ENCODE measurements at regions not wholly inside any gene's neighbourhood (a gene's known extent, or its start where the extent isn't known, plus 50 kb on each side); places are given as distances from the start of the nearest gene placed in this dataset.

DNA sequence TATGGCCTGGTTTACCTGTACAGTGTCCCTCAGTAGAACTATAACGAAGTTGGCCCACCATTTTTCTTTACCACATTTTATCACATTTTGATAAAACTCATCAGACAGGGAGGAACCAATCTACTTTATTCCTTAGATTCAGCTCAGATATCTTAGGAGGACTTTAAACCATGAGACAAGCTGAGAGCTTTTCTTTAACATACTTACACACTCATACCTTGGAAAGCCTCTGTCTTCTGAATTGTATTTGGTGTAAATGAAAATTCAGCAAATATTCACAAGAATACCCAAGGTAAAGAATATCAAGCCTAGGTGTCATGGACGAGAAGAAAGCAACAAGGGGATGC is 313.2 kb downstream of the ENC1 start (continued):
- TF ChIP-seq, protein P1, sequence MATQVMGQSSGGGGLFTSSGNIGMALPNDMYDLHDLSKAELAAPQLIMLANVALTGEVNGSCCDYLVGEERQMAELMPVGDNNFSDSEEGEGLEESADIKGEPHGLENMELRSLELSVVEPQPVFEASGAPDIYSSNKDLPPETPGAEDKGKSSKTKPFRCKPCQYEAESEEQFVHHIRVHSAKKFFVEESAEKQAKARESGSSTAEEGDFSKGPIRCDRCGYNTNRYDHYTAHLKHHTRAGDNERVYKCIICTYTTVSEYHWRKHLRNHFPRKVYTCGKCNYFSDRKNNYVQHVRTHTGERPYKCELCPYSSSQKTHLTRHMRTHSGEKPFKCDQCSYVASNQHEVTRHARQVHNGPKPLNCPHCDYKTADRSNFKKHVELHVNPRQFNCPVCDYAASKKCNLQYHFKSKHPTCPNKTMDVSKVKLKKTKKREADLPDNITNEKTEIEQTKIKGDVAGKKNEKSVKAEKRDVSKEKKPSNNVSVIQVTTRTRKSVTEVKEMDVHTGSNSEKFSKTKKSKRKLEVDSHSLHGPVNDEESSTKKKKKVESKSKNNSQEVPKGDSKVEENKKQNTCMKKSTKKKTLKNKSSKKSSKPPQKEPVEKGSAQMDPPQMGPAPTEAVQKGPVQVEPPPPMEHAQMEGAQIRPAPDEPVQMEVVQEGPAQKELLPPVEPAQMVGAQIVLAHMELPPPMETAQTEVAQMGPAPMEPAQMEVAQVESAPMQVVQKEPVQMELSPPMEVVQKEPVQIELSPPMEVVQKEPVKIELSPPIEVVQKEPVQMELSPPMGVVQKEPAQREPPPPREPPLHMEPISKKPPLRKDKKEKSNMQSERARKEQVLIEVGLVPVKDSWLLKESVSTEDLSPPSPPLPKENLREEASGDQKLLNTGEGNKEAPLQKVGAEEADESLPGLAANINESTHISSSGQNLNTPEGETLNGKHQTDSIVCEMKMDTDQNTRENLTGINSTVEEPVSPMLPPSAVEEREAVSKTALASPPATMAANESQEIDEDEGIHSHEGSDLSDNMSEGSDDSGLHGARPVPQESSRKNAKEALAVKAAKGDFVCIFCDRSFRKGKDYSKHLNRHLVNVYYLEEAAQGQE (IDR thresholded peaks at IDR 0.05; ENCODE audit: unreplicated experiment), result no peak

DNA sequence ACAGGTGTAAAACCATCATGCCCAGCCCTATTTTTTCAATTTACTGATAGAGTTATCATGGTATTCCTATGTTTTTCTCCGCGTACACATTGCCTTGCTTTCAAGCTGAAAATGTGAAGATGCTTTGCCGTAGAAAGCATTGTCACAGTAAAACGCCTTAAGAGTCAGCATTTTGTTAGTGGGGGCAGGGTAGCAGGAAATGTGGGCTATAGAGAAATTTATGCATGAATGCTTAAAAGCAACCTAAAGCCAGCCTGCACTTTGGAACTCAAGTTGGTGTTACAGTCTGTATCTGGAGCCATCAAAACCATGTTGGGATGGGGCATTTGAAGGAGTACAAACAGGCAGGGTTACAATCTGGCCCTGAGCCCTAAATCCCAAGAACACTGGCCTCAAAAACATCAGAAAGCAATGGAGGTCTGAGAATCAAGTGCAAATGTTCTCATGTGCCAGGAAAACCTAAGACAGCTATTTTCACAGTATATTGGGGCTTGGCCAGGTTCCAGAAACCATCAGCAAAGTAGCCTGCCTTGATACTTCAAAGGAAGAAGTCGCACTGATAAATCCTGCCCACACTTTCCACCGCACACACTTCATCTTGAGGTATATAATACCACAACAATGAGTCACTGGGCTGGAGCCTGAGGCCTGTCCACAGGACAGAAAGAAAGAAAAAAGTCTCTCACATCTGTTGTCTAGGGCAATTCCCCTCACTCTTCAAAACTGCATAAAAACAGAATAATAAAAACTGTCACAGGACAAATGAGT is 313.8 kb downstream of the ENC1 start:
- DNase-seq (ENCODE audit: low spot score) (no peak), ATAC-seq (no peak)
- 0 out of 2 replicates have a peak overlapping the region, but pooled peaks have one; percentile 45 for H2AFZ ChIP-seq
- Mint-ChIP-seq H3K36me3 (ENCODE audit: low read depth) (no peaks in the 10 kb centered on the region), H3K4me3 (no peak overlapping the region), H3K9me3 (no peaks in the 10 kb centered on the region), H3K27ac (no peak overlapping the region), H3K4me1 (peaks cover 8% of the 10 kb centered on the region; the same call in 2 of the 3 replicates), H3K27me3 (ENCODE audit: insufficient read depth, low read depth, poor library complexity) (peaks cover 5% of the 10 kb centered on the region)
- H3K36me3 ChIP-seq (ENCODE audit: insufficient read depth), result no peaks in the 10 kb centered on the region
- H3K9me2 ChIP-seq (ENCODE audit: insufficient read depth), result 0 out of 2 replicates have a peak, but pooled peaks cover 8% of the 10 kb centered on the region
- no peak overlapping the region for H3K27ac ChIP-seq (ENCODE audit: low read depth)
- no peaks in the 10 kb centered on the region for H3F3A ChIP-seq (replicated peaks; ENCODE audit: low read depth)
- H4K20me1 ChIP-seq (replicated peaks; ENCODE audit: insufficient read depth), result no peaks in the 10 kb centered on the region
- H3K79me2 ChIP-seq (replicated peaks; ENCODE audit: insufficient read depth), result no peaks in the 10 kb centered on the region
- H3K4me3 ChIP-seq, result no peak overlapping the region
- no peaks in the 10 kb centered on the region for H3K4me1 ChIP-seq (ENCODE audit: insufficient read depth)
- no peak for TF ChIP-seq NANOG (IDR thresholded peaks at IDR 0.05; ENCODE audit: borderline replicate concordance)
- TF ChIP-seq, protein P2, sequence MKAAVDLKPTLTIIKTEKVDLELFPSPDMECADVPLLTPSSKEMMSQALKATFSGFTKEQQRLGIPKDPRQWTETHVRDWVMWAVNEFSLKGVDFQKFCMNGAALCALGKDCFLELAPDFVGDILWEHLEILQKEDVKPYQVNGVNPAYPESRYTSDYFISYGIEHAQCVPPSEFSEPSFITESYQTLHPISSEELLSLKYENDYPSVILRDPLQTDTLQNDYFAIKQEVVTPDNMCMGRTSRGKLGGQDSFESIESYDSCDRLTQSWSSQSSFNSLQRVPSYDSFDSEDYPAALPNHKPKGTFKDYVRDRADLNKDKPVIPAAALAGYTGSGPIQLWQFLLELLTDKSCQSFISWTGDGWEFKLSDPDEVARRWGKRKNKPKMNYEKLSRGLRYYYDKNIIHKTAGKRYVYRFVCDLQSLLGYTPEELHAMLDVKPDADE (IDR thresholded peaks at IDR 0.05), result no peak
- TF ChIP-seq, protein P3, sequence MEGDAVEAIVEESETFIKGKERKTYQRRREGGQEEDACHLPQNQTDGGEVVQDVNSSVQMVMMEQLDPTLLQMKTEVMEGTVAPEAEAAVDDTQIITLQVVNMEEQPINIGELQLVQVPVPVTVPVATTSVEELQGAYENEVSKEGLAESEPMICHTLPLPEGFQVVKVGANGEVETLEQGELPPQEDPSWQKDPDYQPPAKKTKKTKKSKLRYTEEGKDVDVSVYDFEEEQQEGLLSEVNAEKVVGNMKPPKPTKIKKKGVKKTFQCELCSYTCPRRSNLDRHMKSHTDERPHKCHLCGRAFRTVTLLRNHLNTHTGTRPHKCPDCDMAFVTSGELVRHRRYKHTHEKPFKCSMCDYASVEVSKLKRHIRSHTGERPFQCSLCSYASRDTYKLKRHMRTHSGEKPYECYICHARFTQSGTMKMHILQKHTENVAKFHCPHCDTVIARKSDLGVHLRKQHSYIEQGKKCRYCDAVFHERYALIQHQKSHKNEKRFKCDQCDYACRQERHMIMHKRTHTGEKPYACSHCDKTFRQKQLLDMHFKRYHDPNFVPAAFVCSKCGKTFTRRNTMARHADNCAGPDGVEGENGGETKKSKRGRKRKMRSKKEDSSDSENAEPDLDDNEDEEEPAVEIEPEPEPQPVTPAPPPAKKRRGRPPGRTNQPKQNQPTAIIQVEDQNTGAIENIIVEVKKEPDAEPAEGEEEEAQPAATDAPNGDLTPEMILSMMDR (conservative IDR thresholded peaks at IDR 0.05; ENCODE audit: low read depth in 2 of 2), result no peak
- TF ChIP-seq STAT1 (IDR thresholded peaks at IDR 0.05; ENCODE audit: unreplicated experiment), result no peak
- no peak for TF ChIP-seq POLR2AphosphoS5 (IDR thresholded peaks at IDR 0.05; ENCODE audit: low read depth)
- TF ChIP-seq, protein P4, sequence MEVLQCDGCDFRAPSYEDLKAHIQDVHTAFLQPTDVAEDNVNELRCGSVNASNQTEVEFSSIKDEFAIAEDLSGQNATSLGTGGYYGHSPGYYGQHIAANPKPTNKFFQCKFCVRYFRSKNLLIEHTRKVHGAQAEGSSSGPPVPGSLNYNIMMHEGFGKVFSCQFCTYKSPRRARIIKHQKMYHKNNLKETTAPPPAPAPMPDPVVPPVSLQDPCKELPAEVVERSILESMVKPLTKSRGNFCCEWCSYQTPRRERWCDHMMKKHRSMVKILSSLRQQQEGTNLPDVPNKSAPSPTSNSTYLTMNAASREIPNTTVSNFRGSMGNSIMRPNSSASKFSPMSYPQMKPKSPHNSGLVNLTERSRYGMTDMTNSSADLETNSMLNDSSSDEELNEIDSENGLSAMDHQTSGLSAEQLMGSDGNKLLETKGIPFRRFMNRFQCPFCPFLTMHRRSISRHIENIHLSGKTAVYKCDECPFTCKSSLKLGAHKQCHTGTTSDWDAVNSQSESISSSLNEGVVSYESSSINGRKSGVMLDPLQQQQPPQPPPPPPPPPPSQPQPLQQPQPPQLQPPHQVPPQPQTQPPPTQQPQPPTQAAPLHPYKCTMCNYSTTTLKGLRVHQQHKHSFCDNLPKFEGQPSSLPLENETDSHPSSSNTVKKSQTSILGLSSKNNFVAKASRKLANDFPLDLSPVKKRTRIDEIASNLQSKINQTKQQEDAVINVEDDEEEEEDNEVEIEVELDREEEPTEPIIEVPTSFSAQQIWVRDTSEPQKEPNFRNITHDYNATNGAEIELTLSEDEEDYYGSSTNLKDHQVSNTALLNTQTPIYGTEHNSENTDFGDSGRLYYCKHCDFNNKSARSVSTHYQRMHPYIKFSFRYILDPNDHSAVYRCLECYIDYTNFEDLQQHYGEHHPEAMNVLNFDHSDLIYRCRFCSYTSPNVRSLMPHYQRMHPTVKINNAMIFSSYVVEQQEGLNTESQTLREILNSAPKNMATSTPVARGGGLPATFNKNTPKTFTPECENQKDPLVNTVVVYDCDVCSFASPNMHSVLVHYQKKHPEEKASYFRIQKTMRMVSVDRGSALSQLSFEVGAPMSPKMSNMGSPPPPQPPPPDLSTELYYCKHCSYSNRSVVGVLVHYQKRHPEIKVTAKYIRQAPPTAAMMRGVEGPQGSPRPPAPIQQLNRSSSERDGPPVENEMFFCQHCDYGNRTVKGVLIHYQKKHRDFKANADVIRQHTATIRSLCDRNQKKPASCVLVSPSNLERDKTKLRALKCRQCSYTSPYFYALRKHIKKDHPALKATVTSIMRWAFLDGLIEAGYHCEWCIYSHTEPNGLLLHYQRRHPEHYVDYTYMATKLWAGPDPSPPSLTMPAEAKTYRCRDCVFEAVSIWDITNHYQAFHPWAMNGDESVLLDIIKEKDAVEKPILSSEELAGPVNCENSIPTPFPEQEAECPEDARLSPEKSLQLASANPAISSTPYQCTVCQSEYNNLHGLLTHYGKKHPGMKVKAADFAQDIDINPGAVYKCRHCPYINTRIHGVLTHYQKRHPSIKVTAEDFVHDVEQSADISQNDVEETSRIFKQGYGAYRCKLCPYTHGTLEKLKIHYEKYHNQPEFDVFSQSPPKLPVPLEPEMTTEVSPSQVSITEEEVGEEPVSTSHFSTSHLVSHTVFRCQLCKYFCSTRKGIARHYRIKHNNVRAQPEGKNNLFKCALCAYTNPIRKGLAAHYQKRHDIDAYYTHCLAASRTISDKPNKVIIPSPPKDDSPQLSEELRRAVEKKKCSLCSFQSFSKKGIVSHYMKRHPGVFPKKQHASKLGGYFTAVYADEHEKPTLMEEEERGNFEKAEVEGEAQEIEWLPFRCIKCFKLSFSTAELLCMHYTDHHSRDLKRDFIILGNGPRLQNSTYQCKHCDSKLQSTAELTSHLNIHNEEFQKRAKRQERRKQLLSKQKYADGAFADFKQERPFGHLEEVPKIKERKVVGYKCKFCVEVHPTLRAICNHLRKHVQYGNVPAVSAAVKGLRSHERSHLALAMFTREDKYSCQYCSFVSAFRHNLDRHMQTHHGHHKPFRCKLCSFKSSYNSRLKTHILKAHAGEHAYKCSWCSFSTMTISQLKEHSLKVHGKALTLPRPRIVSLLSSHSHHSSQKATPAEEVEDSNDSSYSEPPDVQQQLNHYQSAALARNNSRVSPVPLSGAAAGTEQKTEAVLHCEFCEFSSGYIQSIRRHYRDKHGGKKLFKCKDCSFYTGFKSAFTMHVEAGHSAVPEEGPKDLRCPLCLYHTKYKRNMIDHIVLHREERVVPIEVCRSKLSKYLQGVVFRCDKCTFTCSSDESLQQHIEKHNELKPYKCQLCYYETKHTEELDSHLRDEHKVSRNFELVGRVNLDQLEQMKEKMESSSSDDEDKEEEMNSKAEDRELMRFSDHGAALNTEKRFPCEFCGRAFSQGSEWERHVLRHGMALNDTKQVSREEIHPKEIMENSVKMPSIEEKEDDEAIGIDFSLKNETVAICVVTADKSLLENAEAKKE (CRISPR knock-in tag; IDR thresholded peaks at IDR 0.05), result no peak
- TF ChIP-seq JUNB (IDR thresholded peaks at IDR 0.05; ENCODE audit: unreplicated experiment), result no peak
- H3K27me3 ChIP-seq (ENCODE audit: insufficient read depth), result no peaks in the 10 kb centered on the region
- H3K4me2 ChIP-seq, result peak overlapping the region; percentile 59; the same call in 1 of the 2 replicates

All from GM23338 (cell line).